DMS53 treated with DMSO at 0.1 percent for 48 hours (cell line): ENCODE measurements at regions not wholly inside any gene's neighbourhood (a gene's known extent, or its start where the extent isn't known, plus 50 kb on each side); places are given as distances from the start of the nearest gene placed in this dataset.
"Not testable (repeated sequence)": the region's sequence is repeated elsewhere in the genome, so short reads cannot be mapped to it uniquely, and the experiment has no call there.

Experiments
- DNase-seq: peaks from one replicate; lab custom pipeline; 2025; ENCODE audit not compliant: unreplicated experiment; lab: John Stamatoyannopoulos, UW

DNA sequence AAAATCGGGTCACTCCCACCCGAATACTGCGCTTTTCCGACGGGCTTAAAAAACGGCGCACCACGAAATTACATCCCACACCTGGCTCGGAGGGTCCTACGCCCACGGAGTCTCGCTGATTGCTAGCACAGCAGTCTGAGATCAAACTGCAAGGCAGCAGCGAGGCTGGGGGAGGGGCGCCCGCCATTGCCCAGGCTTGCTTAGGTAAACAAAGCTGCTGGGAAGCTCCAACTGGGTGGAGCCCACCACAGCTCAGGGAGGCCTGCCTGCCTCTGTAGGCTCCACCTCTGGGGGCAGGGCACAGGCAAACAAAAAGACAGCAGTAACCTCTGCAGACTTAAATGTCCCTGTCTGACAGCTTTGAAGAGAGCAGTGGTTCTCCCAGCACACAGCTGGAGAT, 325.7 kb upstream of the PIK3R1 start:
- not testable (repeated sequence) for DNase-seq

DNA sequence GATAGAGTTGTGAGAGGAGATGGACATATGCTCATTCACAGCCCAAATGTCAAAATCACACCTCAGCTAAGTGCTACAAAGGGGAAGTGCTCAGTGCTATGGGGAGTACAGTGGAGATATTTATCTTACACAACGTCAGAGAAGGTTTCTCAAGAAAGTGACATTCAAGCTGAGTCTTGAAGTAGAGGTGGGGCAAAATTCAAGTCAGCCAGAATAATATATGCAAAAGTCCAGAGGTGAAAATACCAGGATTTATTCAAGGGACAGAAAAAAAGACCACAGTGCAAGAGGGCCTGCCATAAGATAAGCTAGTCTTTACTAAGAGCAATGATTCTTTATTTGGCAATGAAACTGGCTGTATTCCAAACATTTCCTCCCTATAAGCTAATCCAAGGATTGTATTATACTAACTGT, 327.8 kb upstream of the PIK3R1 start:
- no peak for DNase-seq

DNA sequence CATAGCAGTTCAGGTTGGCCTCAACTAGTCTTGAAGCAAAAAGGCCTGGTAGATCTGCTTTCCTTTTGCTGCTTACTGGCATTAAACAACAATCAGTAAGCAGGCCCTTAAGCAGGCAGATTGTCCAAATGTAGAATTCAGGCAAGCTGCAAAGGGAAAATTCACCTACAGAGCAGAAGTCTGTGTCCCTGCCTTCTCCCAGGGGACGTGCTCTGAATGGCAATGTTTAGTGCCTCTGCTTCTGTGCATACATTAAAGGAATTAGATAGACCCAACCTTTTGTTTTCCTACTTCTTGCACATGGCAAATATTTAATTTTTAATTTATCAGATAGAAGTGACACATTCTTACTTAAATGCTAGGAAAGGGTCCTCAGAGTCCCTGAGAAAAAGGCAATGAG, 328.8 kb upstream of the PIK3R1 start:
- DNase-seq: no peak

DNA sequence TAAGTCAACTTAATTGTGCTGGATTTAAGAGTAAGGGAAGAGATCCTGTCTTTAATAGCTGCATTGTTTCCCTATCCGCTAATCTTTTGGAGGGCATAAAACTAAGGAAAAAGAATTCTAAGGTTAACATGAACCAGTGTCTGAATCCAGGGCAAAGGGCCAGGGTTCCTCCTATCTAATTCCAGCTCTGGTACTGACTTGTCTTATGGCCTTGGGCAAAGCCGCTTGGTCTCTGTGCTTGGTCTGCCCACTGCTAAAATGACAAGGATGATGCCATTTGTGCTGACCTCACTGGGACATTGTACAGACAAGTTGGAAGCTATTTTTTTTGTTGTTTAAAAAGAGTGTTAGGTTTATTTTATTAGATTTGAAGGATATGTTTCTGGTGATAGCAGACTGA, 334.7 kb upstream of the PIK3R1 start:
- DNase-seq: no peak

DNA sequence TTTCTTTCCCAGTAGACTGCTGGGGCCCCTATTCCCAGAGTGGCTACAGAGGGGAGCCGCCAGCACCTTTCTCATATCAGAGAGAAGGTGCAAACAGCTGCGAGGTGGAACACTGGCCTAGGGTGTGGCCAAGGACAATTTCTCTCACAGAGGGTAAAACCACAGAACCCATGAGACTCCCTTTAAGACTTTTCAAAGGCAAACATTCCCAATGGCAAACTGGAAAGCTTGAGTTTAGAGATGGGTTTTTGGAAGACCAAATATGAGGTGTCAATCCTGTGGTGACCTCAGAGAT, 335.1 kb upstream of the PIK3R1 start:
- DNase-seq: no peak

DNA sequence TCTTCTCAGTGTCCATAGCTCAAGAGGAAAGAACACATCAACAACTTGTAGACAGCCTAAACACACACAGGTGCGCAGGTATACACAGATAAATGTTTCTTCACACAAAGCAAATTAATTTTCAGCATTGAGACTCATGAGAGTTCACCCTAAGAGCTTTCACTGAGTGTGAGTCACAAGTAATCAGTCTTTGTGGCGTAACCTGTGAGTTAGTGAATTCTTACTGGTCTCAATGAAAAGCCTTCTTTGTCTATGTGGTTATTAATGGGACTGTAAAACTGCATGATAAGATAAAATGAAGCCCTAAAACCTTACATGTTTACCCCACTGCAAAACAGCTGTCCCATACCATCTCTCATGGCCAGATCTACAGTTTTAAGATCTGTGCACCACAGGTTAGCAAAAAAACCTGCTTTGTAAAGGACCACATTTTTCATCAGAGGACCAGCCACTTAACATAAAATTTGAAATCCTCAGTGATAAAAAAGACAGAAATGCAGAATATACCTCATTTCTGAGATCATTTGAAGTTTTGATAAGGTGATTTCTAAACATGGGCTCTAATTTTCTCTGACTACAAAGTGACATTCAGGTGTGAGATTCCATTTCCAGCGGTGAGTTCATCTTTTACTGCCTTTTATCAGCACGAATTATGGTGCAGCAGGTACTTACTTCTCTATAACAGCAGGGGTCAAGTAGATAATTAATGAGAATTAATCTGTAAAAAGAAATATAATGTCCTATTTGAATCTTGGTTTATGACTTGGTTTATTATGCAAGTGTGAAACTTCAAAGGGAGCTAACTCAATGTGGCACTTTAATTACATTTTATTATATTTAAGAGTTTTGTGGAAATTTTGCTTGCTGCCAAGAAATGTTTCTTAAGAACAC, 335.7 kb upstream of the PIK3R1 start:
- no peak for DNase-seq

DNA sequence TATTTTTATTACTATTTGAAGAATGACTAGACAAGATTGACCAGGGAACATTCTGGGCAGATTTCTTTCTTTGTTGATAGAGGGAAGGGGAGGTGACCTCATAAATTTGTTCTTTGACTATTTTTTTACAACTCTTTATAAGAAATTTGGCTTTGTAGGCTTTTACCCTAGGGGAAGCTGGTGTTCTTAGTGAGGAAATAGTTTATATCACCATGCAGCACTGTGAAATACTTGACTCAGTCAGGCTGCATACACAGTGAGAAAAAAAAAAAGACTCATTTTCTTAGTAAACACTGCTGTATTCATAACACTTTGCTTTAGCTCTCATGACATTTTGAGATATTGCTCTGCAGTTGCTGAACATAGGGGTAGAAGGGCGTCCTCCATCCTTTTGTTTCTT, 336.6 kb upstream of the PIK3R1 start:
- no peak for DNase-seq

DNA sequence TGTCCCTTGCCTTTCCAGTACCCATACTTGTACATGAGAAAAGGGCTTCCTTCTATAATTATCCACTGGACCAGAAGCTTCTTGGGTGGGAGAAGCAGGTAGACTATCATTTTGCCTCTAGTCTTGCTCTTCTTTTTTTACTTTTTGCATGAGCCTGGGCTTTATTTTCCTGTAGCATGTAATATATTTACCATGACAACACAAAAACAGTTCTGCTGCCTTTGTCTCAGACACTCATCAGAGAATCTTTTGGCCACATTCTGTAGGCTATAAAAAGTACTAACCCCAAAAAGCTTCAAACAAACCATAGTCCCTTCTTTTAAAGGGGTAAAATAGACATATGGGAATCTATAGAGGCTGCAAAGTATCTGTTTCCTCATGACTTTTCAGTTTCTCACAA, 339.2 kb upstream of the PIK3R1 start:
- no peak for DNase-seq

DNA sequence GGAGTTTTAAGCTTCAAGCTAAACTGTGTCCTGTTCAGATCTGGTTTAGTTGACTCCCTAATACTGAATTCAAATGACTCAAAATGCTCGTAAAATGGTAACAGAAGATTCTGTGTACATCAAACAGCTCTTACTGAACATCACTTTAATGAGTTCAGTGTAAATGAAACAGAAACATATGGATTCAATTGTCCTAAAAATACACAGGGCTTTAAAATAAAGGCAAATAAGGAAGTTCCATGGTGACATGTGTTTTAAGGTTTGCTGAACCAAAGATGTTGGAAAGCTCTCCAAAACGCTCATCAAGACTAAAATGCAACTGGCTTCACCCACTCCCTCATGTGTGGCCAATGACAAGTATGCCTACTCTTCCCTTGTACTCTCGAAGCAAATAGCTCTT, 340.0 kb upstream of the PIK3R1 start:
- no peak for DNase-seq

DNA sequence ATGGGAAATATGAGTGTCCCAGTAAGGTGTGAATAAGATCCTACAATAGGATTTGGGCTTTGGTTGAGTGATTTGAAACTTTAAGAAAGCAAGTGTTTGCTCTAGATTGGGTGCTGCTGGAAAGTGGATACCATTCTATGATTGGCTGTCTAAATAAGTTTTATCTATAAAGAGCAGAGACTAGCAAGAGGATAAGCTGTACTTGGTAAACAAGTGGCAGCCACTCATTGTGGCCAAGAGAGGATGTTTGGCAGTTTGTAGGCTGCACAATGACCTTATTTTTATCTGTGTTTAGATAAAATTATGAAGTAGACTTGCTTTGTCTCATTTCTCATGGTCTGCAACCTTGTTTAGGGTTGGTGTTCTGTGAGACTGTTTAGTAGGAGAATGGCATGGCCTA, 341.6 kb upstream of the PIK3R1 start:
- no peak for DNase-seq

DNA sequence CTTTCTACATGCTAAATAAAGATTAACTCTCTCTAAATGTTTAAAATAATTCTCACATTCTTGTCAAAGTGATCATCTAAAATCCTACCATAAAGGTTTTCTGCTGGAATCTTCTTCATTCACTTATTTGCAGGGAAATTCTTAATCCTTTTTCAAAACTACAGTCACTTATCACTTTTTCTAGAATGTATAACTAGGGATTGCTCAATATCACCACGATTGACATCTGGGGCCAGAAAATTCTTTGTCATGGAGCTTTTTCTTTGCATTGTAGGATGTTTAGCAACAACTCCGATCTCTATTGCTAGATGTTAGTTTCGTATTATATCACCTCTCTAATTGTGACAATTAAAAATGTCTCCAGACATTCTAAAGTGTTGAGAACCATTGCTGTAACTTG, 344.9 kb upstream of the PIK3R1 start:
- DNase-seq: no peak

DNA sequence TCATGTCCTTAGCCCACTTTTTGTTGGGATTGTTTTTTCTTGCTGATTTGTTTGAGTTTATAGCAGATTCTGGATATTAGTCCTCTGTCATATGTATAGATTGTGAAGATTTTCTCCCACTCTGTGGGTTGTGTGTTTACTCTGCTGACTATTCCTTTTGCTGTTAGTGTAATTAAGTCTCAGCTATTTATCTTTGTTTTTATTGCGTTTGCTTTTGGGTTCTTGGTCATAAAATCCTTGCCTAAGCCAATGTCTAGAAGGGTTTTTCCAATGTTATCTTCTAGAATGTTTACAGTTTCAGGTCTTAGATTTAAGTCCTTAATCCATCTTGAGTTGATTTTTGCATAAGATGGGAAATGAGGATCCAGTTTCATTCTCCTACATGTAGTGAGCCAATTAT, 351.2 kb upstream of the PIK3R1 start:
- DNase-seq: not testable (repeated sequence)

DNA sequence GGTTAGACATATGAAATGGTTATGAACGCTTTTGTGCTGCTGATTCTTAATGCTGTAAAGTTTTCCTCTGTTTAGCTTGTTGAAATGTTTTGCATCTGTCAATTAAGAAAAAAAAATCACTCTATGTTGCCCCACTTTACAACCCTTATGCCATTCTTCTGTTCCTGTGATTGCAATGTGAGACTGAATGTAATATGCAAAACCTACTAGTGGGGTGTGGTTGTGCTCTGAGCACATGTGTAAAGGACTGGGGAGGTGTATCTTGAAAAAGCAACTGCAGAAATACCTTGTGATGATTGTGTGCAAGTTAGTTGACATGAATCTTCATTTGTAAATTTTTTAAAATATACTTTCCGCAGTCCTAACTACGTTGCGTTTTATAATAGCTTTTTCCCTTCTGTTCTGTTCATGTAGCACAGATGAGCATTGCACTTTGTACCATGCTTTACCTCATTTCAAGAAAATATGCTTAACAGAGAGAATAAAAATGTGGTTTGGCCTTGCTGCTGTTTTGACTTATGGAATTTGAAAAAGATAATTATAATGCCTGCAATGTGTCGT, 357.0 kb upstream of the PIK3R1 start:
- DNase-seq: no peak

DNA sequence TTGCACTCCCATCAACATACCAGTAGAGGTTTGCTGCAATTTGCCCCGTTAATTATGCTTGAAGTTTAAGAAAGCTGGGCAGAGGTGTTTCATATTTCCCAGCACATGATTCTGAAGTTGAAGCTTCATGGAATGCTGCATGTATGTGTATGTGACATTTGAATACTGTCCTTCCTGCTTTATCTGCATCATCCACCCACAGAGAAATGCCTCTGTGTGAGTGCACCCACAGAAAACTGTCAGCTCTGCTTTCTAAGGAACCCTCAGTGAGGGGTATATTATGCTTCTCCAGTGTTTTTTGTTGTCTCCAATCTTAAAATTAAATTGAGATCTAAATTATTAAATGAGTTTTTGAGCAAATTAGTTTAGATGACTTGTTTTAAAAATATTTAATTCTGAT, 358.1 kb upstream of the PIK3R1 start:
- DNase-seq: no peak

DNA sequence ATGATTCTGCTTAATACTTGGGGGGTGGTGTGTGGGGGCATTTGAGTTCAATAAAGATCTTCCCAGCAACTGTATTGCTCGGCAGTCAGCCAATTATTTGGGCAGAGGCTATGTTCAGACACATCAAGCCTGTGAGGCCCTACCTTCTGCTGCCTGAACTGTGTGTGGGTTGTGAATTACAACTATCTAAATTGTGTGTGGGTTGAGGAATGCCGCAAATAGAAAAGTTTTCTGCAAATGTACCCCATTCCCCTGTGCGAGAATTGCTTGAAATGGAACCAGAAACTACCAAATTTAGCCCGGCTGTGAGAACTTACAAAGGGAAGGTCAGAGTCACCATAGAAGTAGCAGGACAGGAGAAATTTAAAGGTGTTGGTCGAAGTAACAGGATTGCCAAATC, 360.0 kb upstream of the PIK3R1 start:
- no peak for DNase-seq

DNA sequence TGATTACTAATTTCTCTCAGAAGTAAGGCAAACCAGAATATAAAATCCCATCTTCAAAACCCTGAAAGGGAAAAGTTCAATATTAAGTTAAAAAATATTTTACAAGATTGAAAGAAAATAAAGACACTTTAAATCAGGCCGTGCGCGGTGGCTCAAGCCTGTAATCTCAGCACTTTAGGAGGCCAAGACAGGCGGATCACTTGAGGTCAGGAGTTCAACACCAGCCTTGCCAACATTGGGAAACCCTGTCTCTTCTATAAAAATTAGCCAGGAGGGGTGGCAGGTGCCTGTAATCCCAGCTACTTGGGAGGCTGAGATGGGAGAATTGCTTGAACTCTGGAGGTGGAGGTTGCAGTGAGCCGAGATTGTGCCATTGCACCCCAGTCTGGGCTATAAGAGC, 364.6 kb upstream of the PIK3R1 start:
- not testable (repeated sequence) for DNase-seq

DNA sequence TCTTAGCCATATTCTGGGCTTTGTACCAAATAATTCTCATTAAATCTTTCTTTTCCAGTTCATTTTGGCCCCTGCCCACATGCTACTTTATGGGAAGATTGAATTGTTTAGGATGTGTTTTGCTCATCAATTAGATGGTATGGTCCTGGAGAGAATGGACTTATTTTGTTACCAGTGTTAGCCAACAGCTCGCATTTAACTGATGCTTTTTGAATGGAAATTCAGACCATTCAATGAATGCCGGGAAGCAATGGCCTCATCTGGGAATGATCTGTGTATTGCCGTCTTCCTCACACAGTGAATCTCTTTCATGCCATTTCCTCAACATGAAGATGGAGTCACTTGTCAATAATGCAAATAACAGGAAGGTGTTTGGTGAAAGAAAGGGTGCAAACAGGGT, 370.6 kb upstream of the PIK3R1 start:
- no peak for DNase-seq

DNA sequence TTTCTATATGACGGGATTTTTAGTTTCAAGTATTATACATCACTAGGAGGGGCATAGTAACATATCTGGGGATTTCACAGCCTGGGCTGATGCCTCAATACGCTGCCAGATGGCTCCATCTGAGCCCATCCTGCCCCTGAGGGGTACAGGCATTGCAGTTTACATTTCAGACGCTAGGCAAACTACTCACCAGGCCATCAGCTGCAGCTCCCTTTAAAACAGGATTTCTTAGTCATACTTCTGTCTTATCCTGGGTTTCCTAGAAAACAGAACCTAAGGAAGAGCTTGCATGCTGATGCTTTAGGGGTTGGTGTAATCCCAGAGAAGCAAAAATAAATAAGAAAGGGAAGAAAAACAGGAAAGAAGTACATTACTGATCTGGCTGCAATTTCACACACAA, 372.8 kb upstream of the PIK3R1 start:
- DNase-seq: no peak

DNA sequence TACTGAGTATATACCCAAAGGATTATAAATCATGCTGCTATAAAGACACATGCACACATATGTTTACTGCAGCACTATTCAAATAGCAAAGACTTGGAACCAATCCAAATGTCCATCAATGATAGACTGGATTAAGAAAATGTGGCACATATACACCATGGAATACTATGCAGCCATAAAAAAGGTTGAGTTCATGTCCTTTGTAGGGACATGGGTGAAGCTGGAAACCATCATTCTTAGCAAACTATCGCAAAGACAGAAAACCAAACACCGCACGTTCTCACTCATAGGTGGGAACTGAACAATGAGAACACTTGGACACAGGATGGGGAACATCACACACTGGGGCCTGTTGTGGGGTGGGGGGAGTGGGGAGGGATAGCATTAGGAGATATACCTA, 378.3 kb upstream of the PIK3R1 start:
- DNase-seq: not testable (repeated sequence)

DNA sequence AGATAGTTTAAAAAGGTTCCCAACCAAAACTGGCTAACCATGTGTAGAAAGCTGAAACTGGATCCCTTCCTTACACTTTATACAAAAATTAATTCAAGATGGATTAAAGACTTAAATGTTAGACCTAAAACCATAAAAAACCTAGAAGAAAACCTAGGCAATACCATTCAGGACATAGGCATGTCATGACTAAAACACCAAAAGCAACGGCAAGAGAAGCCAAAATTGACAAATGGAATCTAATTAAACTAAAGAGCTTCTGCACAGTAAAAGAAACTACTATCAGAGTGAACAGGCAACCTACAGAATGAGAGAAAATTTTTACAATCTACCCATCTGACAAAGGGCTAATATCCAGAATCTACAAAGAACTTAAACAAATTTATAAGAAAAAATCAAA, 379.1 kb upstream of the PIK3R1 start:
- not testable (repeated sequence) for DNase-seq

DNA sequence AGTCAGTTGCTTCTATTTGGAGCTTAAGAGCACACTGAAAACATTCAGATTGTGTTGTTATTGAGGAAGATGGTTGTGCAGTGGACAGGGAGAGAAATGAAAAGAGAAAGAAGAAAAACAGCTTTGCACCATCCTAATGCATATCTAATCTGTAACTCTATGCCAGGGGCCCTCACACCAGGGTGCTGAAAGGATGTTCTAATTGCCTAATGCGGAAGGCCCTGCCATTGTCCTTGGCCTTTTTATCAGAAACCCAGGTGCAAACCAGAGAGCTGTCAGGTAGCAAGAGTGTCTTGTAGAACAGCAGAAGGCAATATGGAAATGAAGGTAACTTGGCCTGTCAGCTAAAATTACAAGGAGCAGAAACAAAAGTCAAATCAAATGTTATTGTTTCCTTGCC, 384.5 kb upstream of the PIK3R1 start:
- no peak for DNase-seq

DNA sequence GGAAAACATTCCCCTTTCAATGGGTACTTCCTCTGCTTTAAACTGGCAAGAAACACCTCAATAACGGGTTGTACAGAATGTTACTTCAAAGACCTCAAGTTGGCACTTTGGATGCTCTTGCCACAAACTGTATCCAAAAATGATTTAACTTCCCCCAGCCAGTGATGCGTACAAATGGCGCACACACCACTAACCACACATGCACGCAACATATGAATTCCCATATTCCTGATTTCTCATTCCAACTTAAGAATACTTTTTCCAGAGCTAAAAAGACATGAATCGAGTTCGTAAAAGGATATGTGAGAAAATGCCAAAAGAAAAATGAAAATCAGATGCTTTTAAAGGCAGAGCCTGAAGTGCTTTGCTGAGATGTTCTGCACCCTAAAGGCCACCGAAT, 388.0 kb upstream of the PIK3R1 start:
- no peak for DNase-seq

DNA sequence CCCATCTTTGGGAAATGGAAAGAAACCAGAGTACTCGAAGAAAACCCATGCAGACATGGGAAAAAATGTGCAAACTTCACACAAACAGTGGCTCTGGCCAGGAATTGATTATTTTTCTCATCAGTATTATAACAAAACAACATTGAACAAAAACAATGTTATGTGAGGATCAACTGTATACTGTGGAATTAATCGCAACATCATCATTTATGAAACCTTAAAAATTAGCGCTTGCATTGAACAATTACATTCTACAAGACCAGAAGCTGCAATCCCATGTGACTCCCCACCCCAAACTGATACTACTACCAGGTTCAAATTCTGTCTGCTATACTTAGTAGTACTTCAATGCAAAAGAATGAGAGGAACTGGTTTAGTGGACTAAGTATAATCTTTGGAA, 390.7 kb upstream of the PIK3R1 start:
- no peak for DNase-seq
